NB4 (cell line): ENCODE measurements at regions not wholly inside any gene's neighbourhood (a gene's known extent, or its start where the extent isn't known, plus 50 kb on each side); places are given as distances from the start of the nearest gene placed in this dataset.

Experiments
- CTCF ChIP-seq: IDR thresholded peaks from one replicate; pipeline ENCODE4 v1.5.1; 2012; ENCODE audit warnings: low read depth, low read length
- MAX ChIP-seq: IDR thresholded peaks from 2 replicates; pipeline ENCODE4 v1.6.1; 2011; ENCODE audit warnings: low read depth, low read length
- MYC ChIP-seq: IDR thresholded peaks from 2 replicates; pipeline ENCODE4 v1.6.1; 2011; ENCODE audit warnings: low read depth, low read length
- POLR2A ChIP-seq: IDR thresholded peaks from 2 replicates; pipeline ENCODE4 v1.6.1; 2011; ENCODE audit warnings: mild to moderate bottlenecking; ENCODE audit not compliant: insufficient read length; ENCODE audit errors: extremely low read depth

- TF ChIP-seq POLR2A = no peak
- TF ChIP-seq CTCF = no peak
- TF ChIP-seq MAX = no peak
- no peak for TF ChIP-seq MYC
Measured at GRCh38 chr7:52211930-52212329, 823.5 kb upstream of the POM121L12 start.
